Hematopoietic multipotent progenitor cell treated with erythropoietin and hydrocortisone succinate and interleukin-3 and kit ligand, for 17 days (in vitro differentiated cells): ENCODE measurements at regions not wholly inside any gene's neighbourhood (a gene's known extent, or its start where the extent isn't known, plus 50 kb on each side); places are given as distances from the start of the nearest gene placed in this dataset.

Experiments used
- DNase-seq: peaks from one replicate; pipeline ENCODE4 v3.0.0-alpha.2; 2015; ENCODE audit warnings: low spot score

DNA sequence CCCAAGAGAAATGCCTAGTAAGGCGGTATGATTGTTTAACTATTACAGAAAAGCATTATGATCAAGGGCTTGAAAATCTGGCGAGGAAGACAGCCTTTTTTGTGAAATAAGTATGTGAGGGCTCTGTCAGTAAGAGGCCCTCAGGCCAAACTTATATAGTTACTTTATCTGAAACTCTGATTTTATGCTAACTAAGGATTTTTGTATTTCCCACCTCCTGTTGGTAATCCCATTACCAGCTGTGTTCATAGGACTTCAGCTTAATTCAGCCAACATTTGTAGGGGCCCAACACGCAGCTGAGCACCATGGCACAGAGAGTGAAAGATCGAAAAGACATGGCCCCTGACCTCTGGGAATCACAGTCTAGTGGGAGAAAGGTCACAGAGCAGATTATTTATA lies 318.3 kb upstream of the WWC1 start:
- DNase-seq = no peak

DNA sequence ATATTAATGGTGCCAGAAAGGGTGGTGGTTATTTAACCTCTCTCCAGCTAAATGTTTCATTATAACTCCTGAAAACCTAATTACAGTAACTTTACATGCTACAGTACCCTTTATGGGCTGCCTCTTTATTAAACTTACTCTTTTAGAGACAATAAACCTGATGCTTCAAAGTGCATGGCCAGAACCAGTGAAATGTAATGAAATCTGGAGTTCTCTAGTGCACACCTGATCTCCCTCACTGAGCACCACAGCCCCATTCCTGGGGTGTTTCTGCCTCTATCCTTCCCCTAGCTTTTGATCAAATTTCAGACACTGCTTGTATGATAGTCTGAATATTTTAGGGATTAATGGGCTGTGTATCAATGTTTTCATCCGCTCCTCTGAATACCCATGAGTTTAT lies 306.5 kb upstream of the WWC1 start:
- DNase-seq = no peak

DNA sequence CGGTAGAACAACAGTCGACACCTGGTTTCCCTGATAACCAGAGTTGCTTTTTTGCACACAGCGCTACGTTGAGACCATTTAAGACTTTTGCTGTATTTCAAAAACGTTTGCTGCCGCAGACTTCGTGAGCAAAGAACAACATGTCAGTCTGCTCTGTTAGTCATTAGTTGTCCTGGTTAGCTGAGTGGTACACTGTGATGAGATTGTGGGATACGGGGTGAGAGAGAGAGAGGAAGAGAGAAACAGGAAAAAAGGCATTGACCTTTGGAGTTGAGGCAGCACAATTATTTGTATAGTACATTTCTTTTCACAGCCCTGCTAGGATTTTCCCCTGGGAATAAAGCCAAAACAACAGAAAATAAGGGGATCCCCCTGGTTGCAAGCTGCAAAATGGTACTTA lies 306.1 kb upstream of the WWC1 start:
- no peak for DNase-seq

DNA sequence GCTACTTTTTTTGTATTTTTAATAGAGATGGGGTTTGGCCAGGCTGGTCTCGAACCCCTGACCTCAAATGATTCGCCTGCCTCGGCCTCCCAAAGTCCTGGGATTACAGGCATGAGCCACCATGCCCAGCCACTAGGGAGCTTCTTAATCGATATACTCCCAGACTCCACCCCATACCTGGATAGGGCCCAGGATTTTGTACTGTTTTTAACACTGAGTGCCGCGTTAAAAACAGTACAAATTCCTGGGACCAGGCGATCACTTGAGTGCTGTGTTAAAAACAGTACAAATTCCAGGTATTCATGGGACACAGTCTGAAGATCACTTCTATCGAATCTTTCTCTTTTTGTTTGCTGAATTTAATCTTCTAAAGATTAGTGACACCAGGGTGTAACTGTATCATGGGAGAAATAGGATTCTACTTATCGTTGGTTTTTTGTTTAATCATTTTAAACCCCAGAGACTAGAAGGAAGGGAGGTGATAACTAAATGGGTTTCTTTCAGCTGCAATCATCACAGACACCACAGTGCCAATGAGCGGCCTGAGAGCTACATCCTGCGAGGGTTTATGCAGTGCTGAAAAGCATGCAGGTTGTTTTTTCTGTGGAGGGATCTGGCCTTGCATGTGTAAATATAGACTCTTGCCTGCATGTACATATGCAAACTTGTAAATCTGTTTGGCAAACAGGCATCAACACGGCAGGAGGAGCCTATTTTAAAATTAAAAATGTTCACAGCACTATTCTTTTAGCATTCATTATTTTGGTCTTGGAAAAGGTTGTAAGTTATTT lies 303.8 kb upstream of the WWC1 start:
- no peak for DNase-seq

DNA sequence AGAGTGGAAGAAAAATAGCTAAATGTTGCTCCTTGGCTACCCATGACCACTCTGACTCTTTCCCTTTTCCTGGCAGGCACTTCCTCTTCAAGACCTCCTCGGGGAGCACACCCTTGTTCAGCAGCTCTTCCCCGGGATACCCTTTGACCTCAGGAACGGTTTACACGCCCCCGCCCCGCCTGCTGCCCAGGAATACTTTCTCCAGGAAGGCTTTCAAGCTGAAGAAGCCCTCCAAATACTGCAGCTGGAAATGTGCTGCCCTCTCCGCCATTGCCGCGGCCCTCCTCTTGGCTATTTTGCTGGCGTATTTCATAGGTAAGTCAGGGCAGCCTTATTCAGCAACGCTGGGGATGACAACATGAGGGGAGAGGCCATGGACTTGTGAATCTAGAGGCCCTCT lies 298.6 kb upstream of the WWC1 start:
- no peak for DNase-seq

DNA sequence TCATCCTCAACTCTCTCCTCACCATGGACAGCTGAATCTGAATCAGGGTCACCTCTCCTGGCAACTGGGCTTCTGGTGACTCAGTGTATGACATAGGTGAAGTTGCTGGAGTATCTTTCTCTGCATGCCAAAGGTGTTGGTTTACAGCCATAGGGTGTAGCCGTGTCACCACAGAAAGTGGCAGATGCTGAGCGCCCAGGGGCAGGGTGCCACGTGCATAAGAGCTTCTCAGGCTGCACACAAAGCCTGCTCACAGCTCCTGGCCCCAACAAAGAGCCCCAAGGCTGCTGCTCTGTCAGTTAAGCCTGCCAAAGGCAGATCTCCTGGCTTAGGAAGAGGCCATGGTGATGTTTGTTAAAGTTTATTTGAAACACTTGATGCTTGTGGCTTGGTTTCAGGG lies 297.7 kb upstream of the WWC1 start:
- no peak for DNase-seq

DNA sequence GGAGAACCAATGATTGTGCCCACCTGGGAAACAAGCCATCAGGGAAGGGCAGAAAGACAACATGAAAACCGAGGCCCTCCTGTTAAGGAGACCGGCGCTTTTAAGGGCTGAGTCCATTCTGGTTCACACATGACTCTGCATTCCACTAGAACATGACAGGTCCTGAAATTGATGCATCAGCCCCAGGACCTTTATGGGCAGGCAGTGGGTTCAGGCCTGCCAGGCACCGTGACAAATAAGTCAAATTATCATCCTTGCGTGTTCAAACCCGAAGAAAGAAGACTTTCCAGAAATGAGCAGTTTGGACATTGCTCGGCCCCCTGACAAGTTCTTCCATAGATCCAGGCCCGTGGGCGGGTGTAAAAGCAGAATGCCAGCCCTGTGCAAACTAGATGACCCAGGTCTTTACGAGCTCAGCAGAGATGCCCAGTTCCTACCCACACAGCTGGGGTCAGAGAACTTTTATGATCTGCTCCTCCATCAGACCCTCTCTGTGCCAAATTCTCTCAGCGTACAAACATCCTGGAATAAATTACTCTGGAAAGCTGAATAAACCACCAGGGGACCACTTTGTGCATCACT lies 295.5 kb upstream of the WWC1 start:
- DNase-seq = no peak

DNA sequence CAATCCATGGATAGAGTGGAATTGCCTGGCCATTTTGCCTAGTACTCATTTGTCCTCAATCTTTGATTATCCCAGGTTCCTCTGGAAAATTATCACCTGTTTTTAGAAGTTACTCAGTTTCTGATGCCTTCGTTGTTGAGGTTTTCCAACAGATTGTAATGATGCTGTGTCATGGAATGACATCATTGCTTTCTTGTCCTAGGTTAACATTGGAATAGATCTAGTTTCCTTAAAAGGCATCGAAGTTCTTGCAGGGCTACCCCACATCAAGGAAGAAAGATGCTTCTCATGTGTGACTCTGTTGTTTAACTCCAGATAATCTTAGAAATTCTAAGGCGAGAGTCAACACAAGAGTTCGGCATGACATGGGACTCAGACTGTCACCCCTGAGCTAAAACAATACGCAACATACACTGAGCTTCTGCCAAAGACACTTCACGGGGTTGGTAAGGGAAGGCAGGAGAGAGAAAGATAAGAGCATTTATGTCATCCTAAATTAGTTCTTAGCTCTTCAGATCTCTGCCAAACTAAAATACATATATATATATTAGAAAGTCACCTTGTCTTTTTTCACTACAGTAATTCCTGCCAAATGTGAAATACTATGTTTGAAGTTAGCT lies 293.2 kb upstream of the WWC1 start:
- no peak for DNase-seq

DNA sequence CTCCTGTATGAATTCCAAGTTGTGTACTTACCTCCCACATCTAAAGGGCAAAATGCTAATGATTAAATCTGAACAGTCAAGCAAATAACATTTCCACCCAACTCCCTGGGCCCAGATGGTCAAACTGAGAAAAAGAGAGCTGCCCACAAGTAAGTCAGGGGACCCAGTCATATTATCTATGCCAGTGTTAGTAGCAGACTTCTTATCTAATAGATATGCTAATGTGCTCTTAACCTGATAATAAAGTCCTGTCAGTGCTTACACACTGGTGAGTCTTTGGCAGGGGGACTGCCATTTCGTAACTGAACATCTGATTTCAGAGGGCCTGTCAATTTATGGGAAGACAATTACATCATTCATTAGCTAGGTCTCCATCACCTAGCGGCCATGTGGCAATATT lies 292.3 kb upstream of the WWC1 start:
- no peak for DNase-seq

DNA sequence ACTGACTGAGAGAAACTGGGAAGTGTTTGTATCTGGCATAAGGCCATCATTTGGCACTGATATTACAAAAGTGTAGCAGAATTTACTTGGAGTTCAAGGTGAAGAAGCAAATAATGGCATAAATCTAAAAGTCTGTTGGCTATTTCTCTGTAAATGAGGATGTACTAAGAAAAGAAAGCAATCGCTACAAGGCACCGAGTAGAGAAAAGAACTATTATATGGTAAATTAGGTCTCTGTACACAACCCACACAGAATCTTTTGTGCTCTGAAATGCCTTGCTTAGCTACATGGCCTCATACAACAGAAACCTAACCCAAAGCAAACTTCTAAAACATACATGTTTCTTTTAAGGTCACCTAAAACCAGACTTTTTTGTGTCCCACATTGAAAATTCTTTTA lies 290.1 kb upstream of the WWC1 start:
- no peak for DNase-seq

DNA sequence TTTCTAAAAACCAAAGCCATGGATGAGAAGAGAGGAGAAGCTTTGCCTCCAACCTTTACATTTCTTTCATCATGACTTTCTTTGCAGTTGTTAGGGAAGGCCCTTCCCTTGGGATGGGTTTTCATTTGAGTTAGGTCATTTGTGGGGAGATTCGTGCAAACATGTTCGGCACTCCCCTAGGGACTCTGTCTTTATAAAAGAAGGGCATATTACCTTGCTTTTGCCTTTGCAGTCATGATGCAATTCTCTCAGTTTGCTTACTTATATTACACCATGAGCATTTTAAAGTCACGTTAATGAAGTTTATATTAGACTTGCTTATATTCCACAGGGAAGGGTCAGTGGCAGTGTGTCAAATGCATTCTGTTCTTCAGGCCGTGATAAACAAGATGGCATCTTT lies 289.3 kb upstream of the WWC1 start:
- no peak for DNase-seq

DNA sequence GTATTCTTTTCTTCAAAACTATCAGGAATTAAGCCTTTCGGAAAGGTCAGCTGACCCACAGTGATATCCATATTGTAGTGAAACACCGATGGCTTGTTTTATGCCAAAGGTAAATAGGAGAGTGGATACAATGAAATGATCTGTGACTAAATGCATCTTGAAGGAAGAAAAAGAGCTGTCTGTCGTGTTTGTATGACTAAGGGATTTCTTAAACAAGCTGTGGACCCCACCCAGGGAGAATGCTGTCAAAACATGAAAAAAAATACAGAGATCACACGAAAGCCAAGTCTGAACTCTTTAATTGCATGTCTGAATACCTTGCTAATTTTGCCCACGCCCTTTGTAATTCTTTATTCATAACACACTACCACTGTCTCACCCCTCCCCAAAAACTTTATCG lies 286.4 kb upstream of the WWC1 start:
- no peak for DNase-seq

DNA sequence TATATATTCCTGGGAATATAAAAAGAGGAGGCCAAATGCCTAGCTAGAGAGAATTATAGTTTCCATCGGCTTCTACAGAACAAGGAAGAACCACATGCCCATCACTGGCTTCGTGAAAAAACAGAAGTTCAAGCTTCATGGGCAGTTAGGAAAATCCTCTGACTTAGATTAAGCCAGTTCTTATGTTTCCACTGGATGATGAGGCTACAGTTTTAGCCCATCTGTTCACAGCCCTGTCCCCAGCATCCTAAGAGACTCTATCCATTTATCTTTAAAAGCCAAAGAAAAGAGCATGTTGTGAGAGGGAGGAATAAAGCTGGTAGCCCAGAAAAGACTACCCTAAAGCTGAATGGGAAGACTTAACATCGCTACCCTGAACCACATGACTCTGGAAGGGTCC lies 285.5 kb upstream of the WWC1 start:
- DNase-seq = no peak

DNA sequence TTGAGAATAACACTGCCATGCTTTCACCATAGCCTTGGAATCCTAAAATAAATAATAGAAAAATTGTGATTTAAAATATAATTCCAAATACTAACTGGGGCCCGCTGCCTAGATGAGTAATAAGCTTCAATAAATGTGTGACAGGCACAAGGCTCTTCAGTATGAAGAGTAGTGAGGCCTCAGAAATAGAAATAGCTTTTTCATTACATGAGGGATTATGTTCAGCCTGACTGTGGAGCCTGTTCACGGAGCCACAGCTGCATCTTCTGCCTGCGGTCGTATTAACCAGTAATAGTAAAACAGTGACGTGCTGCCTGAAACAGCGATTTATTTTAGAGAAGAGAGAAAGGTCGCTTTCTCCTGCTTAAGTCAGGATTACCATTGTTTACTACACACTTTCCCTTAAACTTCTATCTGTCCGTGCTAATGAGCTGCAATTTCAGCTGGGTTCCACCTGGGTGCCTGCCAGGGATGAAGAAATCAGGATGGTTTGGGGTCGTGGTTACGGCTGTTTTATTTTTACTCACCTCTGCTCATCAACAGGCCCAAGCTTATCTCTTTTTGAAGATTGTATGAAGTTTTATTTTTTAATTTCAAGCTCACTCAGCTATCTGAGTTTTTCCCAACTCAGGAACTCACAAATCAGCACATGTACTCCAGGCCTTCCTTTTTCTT lies 284.9 kb upstream of the WWC1 start:
- DNase-seq = no peak

DNA sequence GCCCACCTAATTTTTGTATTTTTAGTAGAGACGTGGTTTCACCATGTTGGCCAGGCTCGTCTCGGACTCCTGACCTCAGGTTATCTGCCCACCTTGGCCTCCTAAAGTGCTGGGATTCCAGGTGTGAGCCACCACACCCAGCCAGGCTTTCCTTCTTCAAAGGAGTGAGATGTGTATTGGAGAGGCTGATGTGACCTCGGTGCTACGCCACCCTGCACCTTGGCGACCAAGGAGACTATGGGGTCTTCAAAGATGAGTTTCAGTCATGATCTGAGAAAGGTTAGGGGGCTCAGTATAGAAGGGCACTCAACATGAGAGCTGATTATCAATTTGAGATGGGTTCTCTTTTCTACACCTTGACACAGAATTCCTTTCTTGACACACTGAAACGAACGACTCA lies 284.2 kb upstream of the WWC1 start:
- no peak for DNase-seq

DNA sequence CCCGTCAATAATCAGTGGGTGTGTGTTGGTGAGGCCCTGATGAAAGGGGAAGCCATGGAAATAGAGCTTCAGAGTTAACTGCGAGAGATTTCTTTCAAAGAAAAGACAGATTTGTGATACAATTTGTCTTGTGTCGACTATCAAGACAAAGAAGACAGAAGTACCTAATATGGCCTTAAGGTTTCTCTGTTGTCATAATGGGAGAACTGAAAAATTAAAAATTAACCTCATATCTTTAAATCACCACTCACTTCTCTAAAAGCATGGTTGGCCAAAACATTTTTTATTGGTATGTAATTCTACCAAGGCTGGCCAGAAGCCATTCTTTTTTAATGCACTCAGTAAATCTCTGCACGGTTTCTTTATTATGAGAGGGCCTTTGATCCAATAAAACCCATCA lies 282.9 kb upstream of the WWC1 start:
- no peak for DNase-seq

DNA sequence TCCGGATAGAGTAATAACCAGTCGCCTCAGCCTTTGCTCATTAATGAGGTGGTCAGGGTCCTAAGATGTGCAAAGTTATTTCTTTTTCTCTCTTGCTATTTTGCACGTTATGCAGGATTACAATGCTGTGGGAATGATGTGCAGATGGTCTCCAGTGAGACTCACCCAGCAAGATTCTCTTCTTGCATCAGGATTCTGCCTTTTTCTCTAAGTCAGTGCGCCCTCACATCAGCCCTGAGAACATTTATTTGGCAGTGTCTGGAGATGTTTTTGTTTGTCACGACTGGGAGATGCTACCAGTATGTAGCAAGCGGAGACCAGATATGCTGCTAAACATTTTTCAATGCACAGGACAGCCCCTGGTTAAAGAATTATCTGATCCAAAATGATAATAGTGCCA lies 280.3 kb upstream of the WWC1 start:
- no peak for DNase-seq

DNA sequence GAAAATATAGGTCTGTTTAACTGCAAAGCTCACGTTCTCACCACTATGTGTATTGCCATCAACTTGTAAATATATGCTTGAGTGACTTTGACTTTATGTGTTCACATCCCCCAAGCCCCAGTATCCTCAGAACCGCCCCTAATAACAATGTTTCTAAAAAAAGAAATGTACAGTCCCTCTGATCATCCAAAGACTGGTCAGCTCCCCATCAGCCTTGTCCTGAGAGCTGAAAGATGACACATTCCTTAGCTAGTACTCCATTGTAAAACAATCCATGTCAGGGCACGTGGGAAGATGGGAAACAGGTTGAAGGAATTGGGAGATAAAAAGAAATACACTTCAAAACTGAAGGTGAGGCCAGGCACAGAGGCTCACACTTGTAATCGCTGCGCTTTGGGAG lies 279.4 kb upstream of the WWC1 start:
- DNase-seq = no peak

DNA sequence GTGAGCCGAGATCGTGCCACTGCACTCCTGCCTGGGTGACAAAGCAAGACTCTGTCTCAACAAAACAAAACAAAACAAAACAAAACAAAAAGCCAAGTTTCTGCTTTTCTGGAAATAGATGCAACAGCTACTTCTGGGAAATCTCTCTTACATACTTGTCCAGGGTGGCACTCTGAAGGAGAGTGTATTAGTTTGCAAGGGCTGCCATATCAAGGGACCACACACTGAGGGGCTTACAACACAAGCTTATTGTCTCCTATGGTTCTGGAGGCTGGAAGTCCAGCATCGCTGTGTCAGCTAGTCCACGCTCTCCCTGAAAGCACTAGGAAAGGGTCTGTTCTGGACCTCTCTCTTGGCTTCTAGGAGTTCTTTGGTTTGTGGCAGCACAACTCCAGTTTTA lies 277.9 kb upstream of the WWC1 start:
- DNase-seq = no peak

DNA sequence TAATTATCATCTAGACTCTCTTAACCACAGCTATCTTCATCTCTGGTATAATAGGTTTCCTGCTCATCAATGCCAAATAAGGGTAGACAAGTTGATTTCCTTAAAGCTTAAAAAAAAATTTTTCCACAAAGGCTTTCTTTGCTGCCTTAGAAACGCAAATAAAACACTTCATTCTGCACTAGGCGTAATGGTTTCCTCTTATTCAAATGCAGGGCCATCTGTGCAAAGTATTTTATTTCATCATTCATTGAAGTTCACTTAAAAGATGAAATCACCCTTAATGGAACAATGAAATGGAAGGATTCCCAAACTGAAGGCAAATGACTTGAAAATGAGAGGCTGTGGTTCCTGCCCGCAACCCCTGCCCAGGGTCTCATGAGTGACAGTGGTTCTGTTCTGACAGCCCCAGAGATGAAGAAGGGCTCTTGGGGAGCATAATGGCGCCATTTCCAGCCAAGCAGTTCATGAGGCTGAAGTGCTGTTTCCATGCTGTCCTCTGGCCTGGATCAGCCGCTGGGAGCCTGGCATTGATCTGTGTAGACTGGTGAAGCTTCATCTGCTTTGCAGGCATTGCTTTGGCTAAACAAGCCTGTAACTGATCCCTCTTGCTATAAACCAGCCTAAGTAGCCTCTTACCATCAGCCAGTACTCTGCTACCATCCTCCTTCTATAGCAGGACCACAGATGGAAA lies 276.9 kb upstream of the WWC1 start:
- DNase-seq = no peak

DNA sequence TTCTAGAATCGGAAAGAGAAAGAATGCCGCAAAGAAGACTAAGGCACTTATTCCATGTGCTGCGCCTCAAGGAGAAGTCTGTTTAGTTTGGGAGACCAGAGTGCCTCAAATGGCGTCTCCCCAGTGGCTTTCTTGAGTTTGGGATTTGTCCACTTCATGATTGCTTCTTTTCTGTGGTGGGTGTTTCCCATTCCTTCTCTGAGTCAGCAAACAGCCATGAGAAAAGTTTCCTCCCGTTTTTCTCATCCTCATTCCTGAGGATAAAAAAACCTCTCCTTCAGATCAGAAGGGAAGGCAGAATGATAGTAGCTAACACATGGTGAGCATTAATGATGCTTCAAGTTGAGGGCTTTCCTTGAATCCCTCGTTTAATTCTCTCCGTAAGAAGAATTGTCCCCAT lies 275.9 kb upstream of the WWC1 start:
- no peak for DNase-seq

DNA sequence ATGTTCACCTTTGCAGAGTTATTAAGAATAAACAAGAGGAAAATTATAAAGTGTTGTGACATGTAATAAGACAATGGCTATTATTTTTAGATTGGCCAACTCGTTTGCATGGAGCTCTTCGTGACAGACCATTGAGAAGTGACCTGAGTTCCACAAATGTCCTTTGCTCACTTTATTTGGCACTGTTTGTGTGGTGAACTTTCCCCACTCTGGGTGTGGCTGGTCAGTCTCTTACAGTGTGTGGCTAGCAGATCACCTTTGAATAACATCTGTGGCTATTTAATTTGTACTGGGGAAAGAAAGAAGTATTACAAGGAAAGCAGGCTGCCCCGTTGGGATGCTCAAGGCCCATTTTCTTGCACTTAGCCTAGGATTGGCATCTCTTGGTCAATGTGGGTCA lies 274.1 kb upstream of the WWC1 start:
- no peak for DNase-seq

DNA sequence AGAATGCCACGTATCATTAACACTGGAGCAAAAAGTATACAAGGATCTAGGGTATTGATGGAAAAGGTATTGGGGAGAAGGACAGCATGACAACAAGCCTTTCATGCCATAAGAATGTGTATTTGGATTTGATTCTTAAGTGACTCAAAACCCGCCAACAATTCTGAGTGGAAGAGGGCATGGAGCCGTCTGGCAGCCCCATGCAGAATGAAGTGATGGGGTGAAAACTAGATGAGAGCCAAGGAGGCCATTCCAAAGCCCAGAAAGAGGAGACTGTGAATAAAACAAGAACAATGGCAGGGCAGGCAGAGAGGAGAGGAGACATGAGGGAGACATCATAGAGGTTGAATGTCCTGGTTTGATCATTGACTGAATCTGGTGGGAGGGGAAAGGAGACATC lies 272.3 kb upstream of the WWC1 start:
- DNase-seq = no peak
